Left ventricle myocardium superior (tissue), 1 donor: ENCODE measurements at regions not wholly inside any gene's neighbourhood (a gene's known extent, or its start where the extent isn't known, plus 50 kb on each side); places are given as distances from the start of the nearest gene placed in this dataset.
"Not testable (repeated sequence)": the region's sequence is repeated elsewhere in the genome, so short reads cannot be mapped to it uniquely, and the experiment has no call there.

Experiments
- ATAC-seq: fragments of 200-7000 bp; cut with Tn5 transposase; one replicate; pipeline ENCODE4 v1.9.1; 2020; ENCODE audit warnings: mild to moderate bottlenecking, moderate library complexity
- DNase-seq: peaks from one replicate; pipeline ENCODE4 v3.0.0-alpha.2; 2020
- intact Hi-C: fragments of 100-400 bp; cut with micrococcal nuclease; formaldehyde crosslinking; loops from one replicate; pipeline ENCODE4 v1.11.0; 2022
- donor health status: DM: no; HTN: yes; CAD: no; lungs with severe emphysema.

- intact Hi-C loops: no loop called here
- ATAC-seq (no peak), DNase-seq (no peak)
Measured at GRCh38 chr19:13665125-13665905, 99.0 kb upstream of the MRI1 start.

- intact Hi-C loops: no loop called here
- DNase-seq: no peak
- no peak for ATAC-seq
Measured at GRCh38 chr19:13652810-13653590, 111.3 kb upstream of the MRI1 start.

GRCh38 chr19:13646758-13647157 lies 117.6 kb upstream of the MRI1 start:
- intact Hi-C loops: no loop called here
- ATAC-seq: no peak

GRCh38 chr19:13644645-13645044 lies 119.7 kb upstream of the MRI1 start:
- ATAC-seq (no peak), DNase-seq (no peak)
- intact Hi-C loops: no loop called here

More at GRCh38 chr19:13646758-13647157, 117.6 kb upstream of the MRI1 start:
- no peak for DNase-seq

- intact Hi-C loops: no loop called here
- no peak for DNase-seq
- no peak for ATAC-seq
Measured at GRCh38 chr19:13640611-13641010, 123.7 kb upstream of the MRI1 start.

- no peak for ATAC-seq
- DNase-seq: no peak
- intact Hi-C loops: no loop called here
Measured at GRCh38 chr19:13639342-13639929, 124.9 kb upstream of the MRI1 start.

GRCh38 chr19:13637664-13638063 lies 126.7 kb upstream of the MRI1 start:
- ATAC-seq: no peak
- DNase-seq: no peak
- intact Hi-C loops: no loop called here

GRCh38 chr19:13634658-13635057 lies 128.4 kb upstream of the CACNA1A start:
- intact Hi-C loops: no loop called here
- DNase-seq (no peak), ATAC-seq (no peak)

- ATAC-seq (no peak), DNase-seq (no peak)
- intact Hi-C loops: no loop called here
Measured at GRCh38 chr19:13633522-13633922, 127.2 kb upstream of the CACNA1A start.

- intact Hi-C loops: no loop called here
- ATAC-seq: no peak
- DNase-seq: no peak
Measured at GRCh38 chr19:13633109-13633508, 126.8 kb upstream of the CACNA1A start.

- DNase-seq, intact Hi-C loops, ATAC-seq: not testable (repeated sequence)
Measured at GRCh38 chr19:13632164-13632563, 125.9 kb upstream of the CACNA1A start.

- no peak for ATAC-seq
- intact Hi-C loops: no loop called here
Measured at GRCh38 chr19:13629687-13630357, 123.5 kb upstream of the CACNA1A start.

GRCh38 chr19:13627531-13627930 lies 121.3 kb upstream of the CACNA1A start:
- DNase-seq (no peak), ATAC-seq (no peak)
- intact Hi-C loops: no loop called here

More at GRCh38 chr19:13629687-13630357, 123.5 kb upstream of the CACNA1A start:
- no peak for DNase-seq

- intact Hi-C loops: no loop called here
- ATAC-seq (no peak), DNase-seq (no peak)
Measured at GRCh38 chr19:13623716-13624710, 117.7 kb upstream of the CACNA1A start.

GRCh38 chr19:13622766-13623715 lies 116.8 kb upstream of the CACNA1A start:
- no peak for ATAC-seq
- intact Hi-C loops: no loop called here
- no peak for DNase-seq

- intact Hi-C loops: no loop called here
- ATAC-seq: no peak
Measured at GRCh38 chr19:13621413-13621812, 115.1 kb upstream of the CACNA1A start.

GRCh38 chr19:13619203-13619632 lies 112.9 kb upstream of the CACNA1A start:
- intact Hi-C loops: no loop called here
- ATAC-seq (no peak), DNase-seq (no peak)

More at GRCh38 chr19:13621413-13621812, 115.1 kb upstream of the CACNA1A start:
- DNase-seq: no peak
